ENCODE measurements at regions not wholly inside any gene's neighbourhood (a gene's known extent, or its start where the extent isn't known, plus 50 kb on each side); places are given as distances from the start of the nearest gene placed in this dataset.

DNA sequence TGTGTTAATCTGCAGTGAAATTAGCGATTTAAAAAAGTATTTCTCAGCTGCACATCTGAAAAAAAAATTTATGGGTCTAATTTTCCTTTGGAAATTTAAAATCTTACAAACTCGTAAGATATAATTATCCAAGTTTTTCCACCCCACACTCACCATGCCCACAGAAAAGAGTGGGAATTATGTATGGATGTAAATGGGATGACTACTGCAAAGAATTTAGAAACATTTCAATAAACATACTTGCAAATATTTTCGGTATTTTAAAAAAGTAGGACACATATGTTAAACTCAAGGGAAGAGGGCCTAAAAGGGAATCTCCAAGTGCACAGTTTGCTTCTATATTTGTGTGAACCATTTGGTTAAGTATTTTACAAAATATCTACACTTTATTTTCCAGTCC lies 1039.9 kb upstream of the POU3F3 start:
- no peak for DNase-seq

DNA sequence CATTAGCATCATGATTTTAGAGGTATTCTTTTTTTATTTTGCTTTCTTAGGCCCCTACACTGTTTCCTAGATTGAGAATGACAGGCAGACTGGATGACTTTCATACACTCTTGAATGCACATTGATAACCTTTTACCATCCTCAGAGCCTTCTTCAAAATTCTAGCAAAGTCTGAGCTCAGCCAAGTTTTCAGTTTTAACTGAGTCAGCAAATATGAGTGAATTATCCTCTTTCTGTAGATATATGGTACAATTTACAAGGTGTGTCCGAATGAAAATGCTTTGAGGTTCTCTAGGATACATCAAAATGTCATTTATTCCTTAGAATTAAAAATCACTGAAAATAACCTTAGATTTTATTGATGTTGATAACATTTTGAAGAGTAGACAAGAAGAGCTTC lies 1038.2 kb upstream of the POU3F3 start:
- DNase-seq = no peak

- no peak for DNase-seq
Observed at GRCh38 chr2:103817746-103818145, 1036.2 kb upstream of the POU3F3 start.

- DNase-seq = no peak
Observed at GRCh38 chr2:103818176-103818575, 1035.7 kb upstream of the POU3F3 start.

- no peak for DNase-seq
Observed at GRCh38 chr2:103819599-103819998, 1034.3 kb upstream of the POU3F3 start.

DNA sequence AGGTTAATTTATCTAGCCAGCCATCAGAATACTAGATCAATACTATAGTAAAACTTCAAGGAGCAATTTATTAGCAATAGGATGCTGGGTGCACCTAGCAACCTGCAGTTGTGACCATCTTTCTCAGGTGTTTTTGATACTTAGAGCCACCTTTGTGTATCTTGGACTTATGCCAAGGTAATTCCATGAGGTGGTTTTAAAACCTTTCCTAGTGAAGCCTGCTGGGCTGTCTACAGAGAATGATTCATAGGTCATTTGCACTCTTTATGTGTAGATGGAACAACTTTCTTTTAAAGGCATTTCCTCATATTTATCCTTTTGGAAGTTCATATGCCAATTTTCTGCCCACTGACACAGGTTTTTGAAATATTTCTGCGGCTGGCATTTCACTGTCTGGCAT lies 1030.1 kb upstream of the POU3F3 start:
- no peak for DNase-seq

DNA sequence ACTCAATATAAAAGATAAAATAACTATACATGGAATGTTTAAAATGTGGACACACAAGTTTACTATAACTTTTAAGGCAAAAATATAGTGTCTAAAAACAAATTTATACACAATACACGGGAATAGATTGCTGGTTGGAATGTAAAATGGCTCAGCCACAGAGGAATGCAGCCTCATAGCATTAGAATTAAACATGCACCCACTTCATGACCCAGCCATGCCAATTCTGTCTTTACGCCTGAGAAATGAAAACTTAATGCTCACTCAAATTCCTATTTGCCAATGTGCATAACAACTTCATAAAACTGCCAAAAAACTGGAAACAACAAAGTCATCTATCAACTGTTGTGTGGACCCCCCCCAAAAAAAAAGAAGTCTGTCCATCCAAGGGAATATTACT lies 1006.6 kb upstream of the POU3F3 start:
- no peak for DNase-seq

DNA sequence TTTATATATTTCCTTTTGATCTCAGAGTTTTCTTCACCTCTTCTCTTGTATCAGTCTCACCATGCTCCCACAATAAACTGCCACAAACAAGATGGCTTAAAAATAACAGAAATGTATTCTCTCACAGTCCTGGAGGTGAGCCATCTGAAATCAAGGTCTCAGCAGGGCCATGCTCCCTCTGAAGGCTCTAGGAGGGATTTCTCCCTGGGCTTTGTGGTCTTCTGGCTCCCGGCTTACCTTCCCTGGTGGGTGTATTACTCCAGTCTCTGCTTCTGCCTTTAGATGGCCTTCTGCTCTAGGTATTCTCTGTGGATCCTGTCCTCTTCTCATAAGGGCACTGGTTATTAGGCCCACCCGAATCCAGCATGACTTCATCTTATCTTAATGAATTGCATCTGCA lies 994.7 kb upstream of the POU3F3 start:
- no peak for DNase-seq

DNA sequence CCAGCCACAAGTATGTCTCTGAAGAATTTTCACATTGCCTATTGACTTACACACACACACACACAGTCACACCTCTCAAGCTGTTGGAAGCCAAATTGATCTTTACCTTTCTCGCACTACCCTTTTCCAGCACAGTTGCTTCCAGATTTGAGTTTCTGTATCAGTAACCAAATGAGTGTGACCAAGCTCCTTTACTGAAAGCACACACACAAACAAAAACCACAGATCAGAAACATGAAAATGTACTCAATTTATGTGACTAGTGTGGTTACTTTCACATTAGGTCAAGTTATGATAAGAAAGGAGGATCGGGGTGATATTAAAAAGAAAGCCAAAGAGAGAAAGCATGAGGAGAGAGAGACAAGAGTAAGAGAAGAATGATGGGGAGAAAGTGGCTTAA lies 993.9 kb upstream of the POU3F3 start:
- no peak for DNase-seq

GRCh38 chr2:103868396-103868795 lies 985.5 kb upstream of the POU3F3 start:
- DNase-seq = no peak

- no peak for DNase-seq
Observed at GRCh38 chr2:103873716-103874351, 980.1 kb upstream of the POU3F3 start.

DNA sequence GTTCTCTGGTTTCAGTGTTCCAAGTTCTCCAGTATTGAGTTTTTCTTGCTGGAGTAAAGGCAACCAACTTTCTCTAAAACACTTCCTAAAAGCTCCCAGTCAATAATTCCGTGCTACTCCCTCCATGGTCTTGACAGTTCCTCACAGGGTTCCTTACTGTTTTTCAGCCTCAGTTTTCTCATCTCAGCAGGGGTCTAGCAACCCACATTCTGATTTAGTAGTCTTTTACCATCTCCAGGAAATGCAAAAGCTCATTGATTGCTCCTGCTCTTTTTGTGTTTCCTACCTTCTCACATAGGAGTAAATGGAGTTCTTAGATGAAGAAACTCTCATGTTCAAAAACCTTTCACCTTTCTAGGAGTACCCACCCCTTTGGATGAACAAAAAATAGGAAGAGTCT lies 978.8 kb upstream of the POU3F3 start:
- DNase-seq = no peak

DNA sequence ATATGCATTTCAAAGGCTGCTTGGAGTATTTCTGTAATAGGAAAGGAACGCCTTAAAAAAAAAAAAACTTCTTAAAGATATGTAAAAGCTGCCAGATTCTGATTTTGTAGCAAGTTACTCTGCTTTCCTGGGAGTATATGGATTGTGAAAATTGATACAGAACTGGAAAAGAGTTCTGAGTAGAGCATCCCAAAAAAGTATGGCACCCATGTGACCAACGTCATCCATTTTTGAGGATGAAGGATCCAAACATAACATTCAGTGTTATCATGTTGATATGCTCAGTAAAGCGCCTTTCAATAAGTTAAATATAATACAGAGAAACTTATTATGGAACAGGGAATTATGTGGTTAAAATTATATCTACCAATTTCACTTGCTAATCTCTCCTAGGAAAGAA lies 978.4 kb upstream of the POU3F3 start:
- no peak for DNase-seq

- DNase-seq = no peak
Observed at GRCh38 chr2:103876611-103877010, 977.3 kb upstream of the POU3F3 start.

- DNase-seq = no peak
Observed at GRCh38 chr2:103879101-103879500, 974.8 kb upstream of the POU3F3 start.

- DNase-seq = no peak
Observed at GRCh38 chr2:103880081-103880834, 973.7 kb upstream of the POU3F3 start.

DNA sequence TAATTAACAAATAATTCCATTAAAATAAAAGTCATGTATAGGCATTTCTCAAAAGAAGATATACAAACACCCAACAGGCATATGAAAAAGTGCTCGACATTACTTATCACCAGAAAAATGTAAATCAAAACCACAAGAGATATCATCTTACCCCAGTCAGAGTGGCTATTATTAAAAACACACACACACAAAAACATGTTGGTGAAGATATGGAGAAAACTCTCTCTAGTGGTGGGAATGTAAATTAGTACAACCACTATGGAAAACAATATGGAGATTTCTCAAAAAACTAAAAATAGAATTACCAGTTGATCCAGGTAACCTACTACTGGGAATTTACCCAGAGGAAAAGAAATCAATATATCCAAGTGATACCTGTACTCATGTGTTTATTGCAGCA lies 966.3 kb upstream of the POU3F3 start:
- no peak for DNase-seq

DNA sequence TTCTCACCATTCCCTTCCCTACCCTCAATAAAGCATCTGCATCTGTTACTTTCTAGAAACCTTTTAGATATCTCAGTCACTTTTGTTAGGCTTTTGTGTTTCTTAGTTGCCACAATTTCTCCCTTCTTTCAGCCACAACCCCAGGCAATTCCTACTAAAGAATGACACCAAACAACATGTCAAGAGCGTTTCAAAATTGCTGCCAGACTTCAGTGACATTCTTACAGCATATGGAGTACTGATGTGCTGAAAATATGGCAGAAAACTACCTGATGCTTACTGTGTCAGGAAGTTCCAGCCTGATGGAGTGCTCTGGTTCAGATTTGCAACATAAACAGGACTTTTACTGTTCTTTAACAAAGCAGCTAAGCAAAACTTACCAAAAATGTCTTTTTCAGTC lies 957.7 kb upstream of the POU3F3 start:
- DNase-seq = no peak

GRCh38 chr2:103898561-103898960 lies 955.4 kb upstream of the POU3F3 start:
- no peak for DNase-seq

GRCh38 chr2:103902347-103902746 lies 951.6 kb upstream of the POU3F3 start:
- no peak for DNase-seq

DNA sequence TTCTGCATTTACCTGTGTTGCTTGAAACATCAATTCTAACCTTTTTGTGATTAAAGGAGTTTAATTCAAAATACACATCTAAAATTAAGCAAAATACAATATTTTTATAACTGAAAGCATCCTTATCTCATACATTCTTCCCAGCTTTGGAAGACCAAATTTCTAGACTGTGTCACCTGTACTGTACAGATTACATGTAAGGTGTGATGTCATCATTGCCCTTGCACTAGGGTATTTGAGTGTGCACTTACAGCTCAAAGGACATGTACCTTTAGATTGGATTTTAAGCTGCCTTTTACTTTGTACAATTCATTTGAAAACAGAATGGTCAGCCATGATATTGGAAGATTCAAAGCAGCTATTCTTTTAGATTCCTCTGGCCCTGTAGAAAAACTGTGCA lies 932.8 kb upstream of the POU3F3 start:
- DNase-seq = no peak

DNA sequence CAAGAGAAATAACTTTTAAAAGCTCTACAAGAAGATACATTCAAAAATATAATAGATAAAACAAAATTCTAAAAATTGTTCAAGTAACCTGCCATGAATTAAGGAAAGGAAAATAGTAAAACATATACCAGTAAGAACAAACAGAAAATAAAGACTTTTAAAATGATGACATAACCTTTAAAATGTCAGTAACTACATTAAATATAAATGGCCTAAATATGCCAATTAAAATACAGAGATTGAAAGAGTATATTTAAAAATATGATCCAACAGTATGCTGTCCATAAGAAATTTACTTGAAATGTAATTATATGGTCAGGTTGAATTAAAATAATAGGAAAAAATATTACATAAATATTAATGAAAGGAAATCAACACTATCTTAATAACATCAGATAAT lies 911.7 kb upstream of the POU3F3 start:
- no peak for DNase-seq

GRCh38 chr2:103945083-103945482 lies 908.8 kb upstream of the POU3F3 start:
- no peak for DNase-seq
